AG04450 (cell line): ENCODE measurements at regions not wholly inside any gene's neighbourhood (a gene's known extent, or its start where the extent isn't known, plus 50 kb on each side); places are given as distances from the start of the nearest gene placed in this dataset.
"Not testable (repeated sequence)": the region's sequence is repeated elsewhere in the genome, so short reads cannot be mapped to it uniquely, and the experiment has no call there.

Experiments
- CTCF ChIA-PET: fragments of 300-600, 350-600 bp; formaldehyde crosslinking; extraction: SDS; loops from one replicate; lab custom pipeline; 2022; ENCODE audit warnings: antibody characterized with exemption, inconsistent platforms; lab: Charles Lee
- POLR2A ChIA-PET: fragments of 350-600 bp; formaldehyde crosslinking; extraction: SDS; loops from one replicate; lab custom pipeline; 2021; ENCODE audit warnings: antibody characterized with exemption, inconsistent platforms; lab: Yijun Ruan, JAX
- DNase-seq: peaks from one replicate; pipeline ENCODE4 v3.0.0-alpha.2; 2011; ENCODE audit warnings: low read depth, low spot score
- H3K27ac ChIP-seq: one replicate; pipeline ENCODE4 v1.5.1; 2012; ENCODE audit warnings: low read depth, low read length, control low read depth
- H3K27me3 ChIP-seq: one replicate; pipeline ENCODE4 v1.6.0; 2012; ENCODE audit warnings: low read length; ENCODE audit not compliant: control insufficient read depth, insufficient read depth
- H3K4me3 ChIP-seq: 2 replicates; pipeline ENCODE4 v1.5.1; 2011; ENCODE audit warnings: mild to moderate bottlenecking, low read depth, low read length, control low read depth
- H3K9me3 ChIP-seq: 2 replicates; pipeline ENCODE4 v1.5.1; 2012; ENCODE audit warnings: low read length; ENCODE audit not compliant: control insufficient read depth, insufficient read depth
- TF ChIP-seq, protein P1 (sequence below): IDR thresholded peaks from 2 replicates; pipeline ENCODE4 v1.5.1; 2011; ENCODE audit warnings: low read depth, low read length, control low read depth, inconsistent platforms

DNA sequence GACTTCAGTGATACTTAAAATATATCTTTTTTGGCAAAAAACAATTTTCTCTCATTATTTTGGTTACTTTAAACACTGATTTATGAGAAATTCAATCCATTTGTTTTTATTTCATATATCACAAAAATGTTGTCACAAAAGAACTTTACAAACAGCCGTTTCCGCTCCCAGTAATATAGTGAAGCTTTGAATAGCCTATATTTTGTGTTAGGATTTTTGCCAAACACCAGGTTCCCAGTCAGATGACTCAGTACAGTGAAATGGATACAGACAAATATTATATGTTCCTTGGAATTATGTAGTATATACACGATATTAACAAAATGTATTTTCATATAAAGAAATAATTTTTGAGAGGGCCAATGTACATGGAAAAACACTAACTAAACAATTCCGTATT lies 411.1 kb downstream of the CCER1 start:
- ChIA-PET POLR2A (no interaction called here), CTCF (no interaction called here)
- DNase-seq: no peak
- Histone ChIP-seq H3K27me3 (no peaks in the 10 kb centered on the region), H3K4me3 (no peak overlapping the region), H3K27ac (no peak overlapping the region), H3K9me3 (no peaks in the 10 kb centered on the region)
- TF ChIP-seq, protein P1, sequence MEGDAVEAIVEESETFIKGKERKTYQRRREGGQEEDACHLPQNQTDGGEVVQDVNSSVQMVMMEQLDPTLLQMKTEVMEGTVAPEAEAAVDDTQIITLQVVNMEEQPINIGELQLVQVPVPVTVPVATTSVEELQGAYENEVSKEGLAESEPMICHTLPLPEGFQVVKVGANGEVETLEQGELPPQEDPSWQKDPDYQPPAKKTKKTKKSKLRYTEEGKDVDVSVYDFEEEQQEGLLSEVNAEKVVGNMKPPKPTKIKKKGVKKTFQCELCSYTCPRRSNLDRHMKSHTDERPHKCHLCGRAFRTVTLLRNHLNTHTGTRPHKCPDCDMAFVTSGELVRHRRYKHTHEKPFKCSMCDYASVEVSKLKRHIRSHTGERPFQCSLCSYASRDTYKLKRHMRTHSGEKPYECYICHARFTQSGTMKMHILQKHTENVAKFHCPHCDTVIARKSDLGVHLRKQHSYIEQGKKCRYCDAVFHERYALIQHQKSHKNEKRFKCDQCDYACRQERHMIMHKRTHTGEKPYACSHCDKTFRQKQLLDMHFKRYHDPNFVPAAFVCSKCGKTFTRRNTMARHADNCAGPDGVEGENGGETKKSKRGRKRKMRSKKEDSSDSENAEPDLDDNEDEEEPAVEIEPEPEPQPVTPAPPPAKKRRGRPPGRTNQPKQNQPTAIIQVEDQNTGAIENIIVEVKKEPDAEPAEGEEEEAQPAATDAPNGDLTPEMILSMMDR: no peak

DNA sequence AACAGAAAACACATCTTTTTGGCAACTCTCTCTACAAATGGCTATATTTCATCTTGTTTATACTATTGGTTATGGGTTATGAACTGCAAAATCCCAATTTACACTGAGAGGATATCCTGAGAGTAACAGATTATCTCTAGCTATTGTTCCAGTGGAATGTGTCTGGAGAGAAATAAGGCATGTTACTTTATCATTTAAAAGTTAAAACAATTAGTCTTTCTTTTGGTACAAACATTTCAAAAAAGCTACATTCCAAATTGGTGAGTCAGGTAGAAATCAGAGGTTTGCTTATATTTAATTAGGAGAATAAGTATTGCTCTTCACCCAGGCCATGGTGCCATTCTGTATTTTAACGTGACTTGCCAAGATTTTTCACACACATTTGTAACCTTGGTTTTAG lies 411.6 kb downstream of the CCER1 start:
- Histone ChIP-seq H3K27me3 (no peaks in the 10 kb centered on the region), H3K9me3 (no peaks in the 10 kb centered on the region), H3K27ac (no peak overlapping the region), H3K4me3 (no peak overlapping the region)
- DNase-seq: no peak
- TF ChIP-seq, protein P1: no peak
- POLR2A ChIA-PET: no interaction called here
- CTCF ChIA-PET: no interaction called here

- H3K4me3 ChIP-seq, H3K27me3 ChIP-seq, DNase-seq, POLR2A ChIA-PET, H3K9me3 ChIP-seq, CTCF ChIA-PET, H3K27ac ChIP-seq: not testable (repeated sequence)
These were observed 412.1 kb downstream of the CCER1 start for GRCh38 chr12:90542852-90543251.

DNA sequence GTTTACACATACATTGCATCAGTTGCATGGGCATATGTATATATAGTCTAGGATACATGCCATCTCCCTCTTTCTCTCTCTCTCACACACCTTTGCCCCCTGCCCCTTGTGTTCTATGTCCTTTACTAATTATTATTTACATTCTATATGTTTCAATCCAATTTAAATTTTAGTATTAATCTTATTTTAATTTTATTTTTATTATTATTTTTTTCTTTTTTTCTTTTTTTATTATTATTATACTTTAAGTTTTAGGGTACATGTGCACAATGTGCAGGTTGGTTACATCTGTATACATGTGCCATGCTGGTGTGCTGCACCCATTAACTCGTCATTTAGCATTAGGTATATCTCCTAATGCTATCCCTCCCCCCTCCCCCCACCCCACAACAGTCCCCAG lies 421.1 kb downstream of the CCER1 start:
- H3K27me3 ChIP-seq, H3K4me3 ChIP-seq, DNase-seq, POLR2A ChIA-PET, H3K9me3 ChIP-seq, H3K27ac ChIP-seq, CTCF ChIA-PET: not testable (repeated sequence)

DNA sequence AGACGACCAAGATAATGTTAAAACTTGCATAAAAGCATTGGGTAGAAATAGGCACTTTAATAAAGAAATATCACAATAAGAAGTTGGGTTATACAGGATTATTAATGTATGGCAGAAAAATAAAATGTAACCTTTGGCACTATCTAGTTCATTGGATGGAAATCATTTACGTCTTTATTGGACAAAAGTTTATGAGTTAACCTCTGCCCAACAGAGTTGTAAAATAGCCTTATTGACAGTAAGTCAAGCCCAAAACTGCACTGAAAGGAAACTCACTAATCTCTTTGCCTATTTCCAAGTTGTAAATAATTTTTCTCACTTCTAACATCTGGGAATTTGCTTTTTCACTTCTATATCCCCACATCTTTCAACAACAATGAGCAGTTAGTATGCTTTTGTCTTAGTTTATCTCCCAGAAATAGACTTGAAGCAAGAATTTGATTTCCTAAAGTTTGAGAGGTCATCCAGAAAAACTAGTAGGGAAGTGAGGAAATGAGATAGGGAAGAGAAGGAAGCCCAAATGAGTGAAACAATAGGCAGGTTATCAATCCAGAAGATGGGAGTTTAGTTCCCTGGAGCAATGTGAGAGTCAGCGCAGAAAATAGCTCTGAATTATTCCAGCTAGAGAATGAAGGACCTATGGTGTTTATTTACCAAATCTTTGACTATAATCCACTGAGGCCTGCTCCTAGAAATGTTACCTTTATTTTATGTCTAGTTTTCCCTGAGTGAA lies 434.8 kb downstream of the CCER1 start:
- Histone ChIP-seq H3K27ac (no peak overlapping the region), H3K4me3 (no peak overlapping the region), H3K27me3 (no peaks in the 10 kb centered on the region), H3K9me3 (no peaks in the 10 kb centered on the region)
- POLR2A ChIA-PET: no interaction called here
- TF ChIP-seq, protein P1: no peak
- CTCF ChIA-PET: no interaction called here
- no peak for DNase-seq

DNA sequence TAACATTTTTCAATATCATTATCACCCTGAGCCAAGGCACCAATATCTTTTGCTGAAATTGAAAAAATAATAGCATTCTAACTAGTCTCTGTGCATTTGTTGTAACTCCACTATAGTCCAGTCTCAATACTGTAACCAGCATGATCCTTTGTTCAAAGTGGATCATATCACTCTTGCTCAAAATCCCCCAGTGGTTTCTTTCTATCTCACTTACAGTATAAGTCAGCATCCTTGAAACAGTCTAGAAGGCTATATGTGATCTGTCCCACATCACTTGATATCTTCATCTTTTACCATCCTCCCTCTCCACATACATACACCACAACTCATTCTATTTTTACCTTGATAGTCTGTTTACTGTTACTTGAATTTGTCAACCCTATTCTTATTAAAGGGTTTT lies 435.7 kb downstream of the CCER1 start:
- no peak for DNase-seq
- H3K9me3 ChIP-seq: no peaks in the 10 kb centered on the region
- ChIA-PET POLR2A (no interaction called here), CTCF (no interaction called here)
- H3K27ac ChIP-seq: no peak overlapping the region
- H3K4me3 ChIP-seq: no peak overlapping the region
- no peaks in the 10 kb centered on the region for H3K27me3 ChIP-seq
- TF ChIP-seq, protein P1: no peak
